Astrocyte (in vitro differentiated cells and primary cell): ENCODE measurements at regions not wholly inside any gene's neighbourhood (a gene's known extent, or its start where the extent isn't known, plus 50 kb on each side); places are given as distances from the start of the nearest gene placed in this dataset.

Experiments used
- EZH2 ChIP-seq: IDR thresholded peaks from 2 replicates; pipeline ENCODE4 v1.6.1; 2012; ENCODE audit warnings: mild to moderate bottlenecking, low read length, inconsistent platforms; ENCODE audit not compliant: insufficient read depth
- TF ChIP-seq, protein P1 (sequence below): IDR thresholded peaks from 2 replicates; pipeline ENCODE4 v1.5.1; 2011; ENCODE audit warnings: low read depth, mild to moderate bottlenecking, inconsistent platforms, low read length, moderate library complexity; ENCODE audit not compliant: insufficient read depth

DNA sequence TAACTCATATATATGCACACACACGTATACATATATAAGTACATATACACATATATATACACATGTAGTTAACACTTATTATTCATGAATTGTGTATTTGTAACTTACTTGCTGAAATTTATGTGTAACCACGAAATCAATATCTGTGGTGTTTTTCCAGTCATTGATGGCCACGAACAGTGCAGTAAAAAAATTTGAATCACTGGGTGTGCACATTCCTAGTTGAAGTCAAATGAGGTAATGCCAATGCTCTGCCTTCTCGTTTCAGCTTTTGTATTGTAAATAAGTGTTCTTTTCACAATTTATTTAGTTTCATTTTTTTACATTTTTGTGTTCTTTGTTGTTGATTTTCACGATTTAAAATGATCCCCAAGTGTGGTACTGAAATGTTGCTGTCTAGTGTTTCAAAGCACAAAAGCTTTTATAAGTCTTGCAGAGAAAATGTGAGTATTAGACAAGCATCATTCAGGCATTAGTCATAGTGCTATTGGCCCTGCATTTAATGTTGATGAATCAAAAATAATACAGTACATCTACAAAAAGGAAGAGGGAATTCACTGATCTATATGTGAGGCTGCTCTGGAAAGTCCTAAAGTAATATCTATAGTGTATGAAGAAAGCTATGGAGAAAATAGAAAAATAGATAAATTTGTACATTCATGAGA, 419.0 kb downstream of the DSC3 start:
- TF ChIP-seq, protein P1, sequence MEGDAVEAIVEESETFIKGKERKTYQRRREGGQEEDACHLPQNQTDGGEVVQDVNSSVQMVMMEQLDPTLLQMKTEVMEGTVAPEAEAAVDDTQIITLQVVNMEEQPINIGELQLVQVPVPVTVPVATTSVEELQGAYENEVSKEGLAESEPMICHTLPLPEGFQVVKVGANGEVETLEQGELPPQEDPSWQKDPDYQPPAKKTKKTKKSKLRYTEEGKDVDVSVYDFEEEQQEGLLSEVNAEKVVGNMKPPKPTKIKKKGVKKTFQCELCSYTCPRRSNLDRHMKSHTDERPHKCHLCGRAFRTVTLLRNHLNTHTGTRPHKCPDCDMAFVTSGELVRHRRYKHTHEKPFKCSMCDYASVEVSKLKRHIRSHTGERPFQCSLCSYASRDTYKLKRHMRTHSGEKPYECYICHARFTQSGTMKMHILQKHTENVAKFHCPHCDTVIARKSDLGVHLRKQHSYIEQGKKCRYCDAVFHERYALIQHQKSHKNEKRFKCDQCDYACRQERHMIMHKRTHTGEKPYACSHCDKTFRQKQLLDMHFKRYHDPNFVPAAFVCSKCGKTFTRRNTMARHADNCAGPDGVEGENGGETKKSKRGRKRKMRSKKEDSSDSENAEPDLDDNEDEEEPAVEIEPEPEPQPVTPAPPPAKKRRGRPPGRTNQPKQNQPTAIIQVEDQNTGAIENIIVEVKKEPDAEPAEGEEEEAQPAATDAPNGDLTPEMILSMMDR = no peak
- no peak for TF ChIP-seq EZH2
